ENCODE measurements at regions not wholly inside any gene's neighbourhood (a gene's known extent, or its start where the extent isn't known, plus 50 kb on each side); places are given as distances from the start of the nearest gene placed in this dataset.

DNA sequence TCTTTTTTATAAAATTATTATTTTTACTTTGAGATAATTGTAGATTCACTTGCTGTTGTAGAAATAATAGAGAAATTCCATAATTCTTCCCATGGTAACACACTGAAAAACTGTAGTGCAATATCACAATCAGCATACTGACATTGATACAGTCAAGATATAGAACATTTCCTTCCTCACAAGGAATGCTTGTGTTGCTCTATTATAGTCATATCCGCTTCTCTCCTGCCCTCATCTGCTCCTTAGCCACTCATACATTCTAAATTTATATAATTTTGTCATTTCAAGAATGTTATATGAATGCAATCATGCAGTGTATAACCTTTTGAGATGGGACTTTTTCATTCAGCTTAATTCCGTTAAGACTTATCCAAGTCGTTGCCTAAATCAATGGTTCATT lies 320.2 kb downstream of the BARHL2 start:
- TF ChIP-seq POLR2AphosphoS5 (IDR thresholded peaks at IDR 0.05; ENCODE audit: low read depth, low read length), result no peak
- TF ChIP-seq POLR2A (IDR thresholded peaks at IDR 0.05; ENCODE audit: low read depth, low read length), result no peak
- no peak for TF ChIP-seq TAF1 (IDR thresholded peaks at IDR 0.05; ENCODE audit: low read depth, low read length)
- no peak for TF ChIP-seq PAX5 (IDR thresholded peaks at IDR 0.05; ENCODE audit: insufficient read depth, low read length, severe bottlenecking)
- no peak for TF ChIP-seq POU2F2 (IDR thresholded peaks at IDR 0.05; ENCODE audit: low read depth, low read length)
- TF ChIP-seq SPI1 (IDR thresholded peaks at IDR 0.05; ENCODE audit: low read depth, low read length), result no peak
